GM21723 (cell line): ENCODE measurements at regions not wholly inside any gene's neighbourhood (a gene's known extent, or its start where the extent isn't known, plus 50 kb on each side); places are given as distances from the start of the nearest gene placed in this dataset.
A peak's percentile ranks its signal among the peaks of the same experiment; 100 is the strongest.

ENCODE experiments used
- ATAC-seq: cut with Tn5 transposase; IDR thresholded peaks from one replicate; pipeline ENCODE4 v1.9.1; 2021; ENCODE audit warnings: mild to moderate bottlenecking, moderate library complexity; ENCODE audit not compliant: unreplicated experiment

DNA sequence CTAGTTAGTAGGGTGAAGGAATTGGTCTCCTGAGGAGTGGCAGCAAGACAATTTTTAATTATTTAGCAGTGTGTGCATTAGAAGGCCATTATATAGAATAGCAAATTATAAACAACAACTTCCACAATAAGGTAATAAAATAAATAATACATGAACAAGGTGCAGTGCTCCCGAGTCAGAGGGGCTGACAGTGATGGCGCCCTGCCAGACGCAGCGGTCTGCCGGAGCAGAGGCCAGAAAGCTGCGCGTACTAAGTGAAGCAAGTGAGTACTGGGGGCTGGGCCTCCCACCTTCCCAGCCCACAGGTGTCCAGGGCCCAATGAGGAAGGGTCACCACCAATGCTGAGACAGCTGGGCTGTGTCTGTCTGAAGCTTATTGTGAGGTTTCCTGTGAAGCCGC, 72.0 kb upstream of the VRK1 start:
- no peak for ATAC-seq

DNA sequence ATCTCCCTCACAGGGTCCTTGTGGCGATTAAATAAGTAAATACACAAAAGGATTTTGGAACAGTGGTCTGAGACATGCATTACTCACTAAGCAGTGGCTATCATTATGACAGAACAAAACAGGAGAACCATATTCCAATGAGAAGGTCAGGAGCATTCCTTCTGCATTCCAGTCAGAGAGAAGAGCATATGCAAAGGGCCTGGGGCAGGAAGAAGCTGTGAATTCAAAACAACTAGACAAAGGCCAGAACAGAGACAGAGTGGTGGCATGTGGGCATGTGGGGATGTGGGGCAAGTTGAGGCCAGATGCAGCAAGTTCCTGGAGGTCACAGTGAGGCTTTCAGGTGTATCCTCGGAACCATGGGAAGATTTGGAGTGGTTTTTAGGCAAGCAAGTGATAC, 70.1 kb upstream of the VRK1 start:
- ATAC-seq: no peak

DNA sequence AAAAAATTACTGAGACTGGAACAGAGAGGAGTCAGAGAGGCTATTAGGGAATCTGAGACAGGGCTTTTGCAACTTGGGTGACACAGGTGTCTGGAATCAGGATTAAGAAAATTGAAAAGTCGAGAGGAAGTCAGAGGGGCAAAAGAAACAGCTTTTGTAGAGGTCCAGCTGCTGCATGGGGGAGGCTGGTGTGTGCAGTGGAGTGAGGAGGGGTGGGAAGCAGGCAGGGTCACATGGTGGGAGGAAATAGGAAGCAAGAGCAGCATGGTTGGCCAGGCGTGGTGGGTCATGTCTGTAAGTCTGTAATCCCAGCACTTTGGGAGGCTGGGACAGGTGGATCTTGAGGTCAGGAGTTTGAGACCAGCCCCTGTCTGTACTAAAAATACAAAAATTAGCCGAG, 69.7 kb upstream of the VRK1 start:
- ATAC-seq: no peak

DNA sequence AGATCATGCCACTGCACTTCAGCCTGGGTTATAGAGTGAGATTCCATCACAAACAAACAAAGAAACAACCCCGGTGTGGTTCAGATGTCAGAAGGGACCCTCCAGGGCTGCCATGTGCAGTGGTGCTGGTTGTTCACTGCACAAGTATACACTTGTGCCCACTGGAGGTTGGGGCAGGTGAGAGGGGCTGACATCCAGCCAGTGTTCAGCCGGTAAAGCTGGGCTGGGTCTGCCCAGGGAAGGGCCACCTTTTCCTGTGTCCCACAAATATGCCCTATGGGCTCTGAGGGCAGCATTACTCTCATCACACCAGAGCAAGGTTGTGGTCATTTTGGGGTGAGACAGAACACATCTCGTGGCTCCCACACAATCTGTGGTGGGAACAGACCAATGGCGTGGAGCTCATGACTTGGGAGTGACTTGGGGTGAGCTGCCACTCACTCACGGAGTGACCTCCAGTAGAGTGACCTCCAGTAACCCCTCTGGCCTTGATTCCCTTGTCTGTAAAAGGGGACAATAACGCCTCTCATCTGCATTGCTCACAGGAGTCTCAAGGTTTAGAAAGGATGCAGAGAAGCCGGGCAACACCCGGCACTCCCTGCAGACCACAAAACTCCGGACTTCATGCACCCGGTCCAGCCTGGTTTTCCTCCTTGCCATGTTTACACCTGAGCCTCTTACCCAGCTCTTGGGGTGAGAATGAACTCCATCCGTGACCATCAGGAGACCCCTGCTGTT, 69.0 kb upstream of the VRK1 start:
- no peak for ATAC-seq

DNA sequence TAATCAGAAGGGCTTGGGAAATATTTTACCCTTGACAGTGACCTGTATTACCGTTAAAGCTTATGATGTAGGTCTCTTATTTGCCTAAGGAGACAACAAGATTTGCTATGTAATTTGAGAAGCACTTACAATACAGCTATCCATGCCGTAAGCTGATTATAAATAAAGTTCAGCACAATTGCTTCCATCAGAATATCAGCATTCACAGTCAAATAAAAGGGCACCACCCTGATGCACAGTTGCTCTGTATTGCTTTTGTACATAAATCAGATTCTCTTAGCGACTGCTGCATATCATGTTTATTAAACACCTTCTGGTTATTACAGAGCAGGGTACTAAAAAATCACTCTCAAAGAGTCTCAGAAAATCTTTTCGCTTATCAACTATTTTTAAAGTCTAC, 67.3 kb upstream of the VRK1 start:
- ATAC-seq: no peak

DNA sequence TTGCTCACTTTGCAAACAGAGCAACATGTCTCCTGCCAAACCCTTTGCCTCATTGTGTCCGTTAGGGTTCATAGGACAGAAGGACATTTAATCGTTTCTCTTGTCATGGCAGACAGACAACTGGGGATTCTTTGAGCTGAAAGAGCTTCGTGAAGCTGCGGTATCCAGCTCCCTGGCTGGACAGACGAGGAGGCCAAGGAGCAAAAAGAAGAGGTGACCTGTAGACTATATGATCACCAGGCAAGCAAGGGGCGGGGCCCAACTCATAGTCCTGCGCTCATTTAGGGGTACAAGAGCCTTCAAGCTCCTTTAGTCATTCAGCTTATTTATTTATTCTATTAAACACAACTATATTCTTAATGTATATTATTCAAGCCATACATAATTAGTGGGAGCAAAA, 66.8 kb upstream of the VRK1 start:
- no peak for ATAC-seq

DNA sequence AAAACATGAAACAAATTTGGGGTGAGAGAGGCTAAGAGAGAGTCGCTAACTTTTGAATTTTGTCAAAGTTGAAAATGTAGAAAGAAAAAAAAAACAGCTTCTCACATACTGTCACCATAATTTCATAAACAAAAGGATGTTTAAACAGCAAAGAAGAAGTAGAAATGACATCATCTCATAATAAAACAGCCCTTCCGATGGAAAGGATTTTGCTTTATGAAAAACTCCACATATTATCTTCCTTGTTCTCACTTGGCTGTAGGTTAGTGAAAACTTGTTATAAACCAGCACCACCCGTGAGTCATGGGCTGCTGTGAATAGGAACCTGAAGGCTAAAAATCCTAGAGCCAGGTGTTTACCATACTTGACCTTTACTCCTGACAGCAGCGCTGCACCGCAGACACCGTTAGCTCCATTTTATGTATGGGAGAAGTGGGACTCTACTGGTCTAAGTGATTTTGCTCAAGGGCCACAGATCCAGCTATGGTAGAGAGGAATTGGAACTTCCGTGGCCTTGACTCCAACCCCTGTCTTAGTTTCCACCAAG, 63.0 kb upstream of the VRK1 start:
- no peak for ATAC-seq

DNA sequence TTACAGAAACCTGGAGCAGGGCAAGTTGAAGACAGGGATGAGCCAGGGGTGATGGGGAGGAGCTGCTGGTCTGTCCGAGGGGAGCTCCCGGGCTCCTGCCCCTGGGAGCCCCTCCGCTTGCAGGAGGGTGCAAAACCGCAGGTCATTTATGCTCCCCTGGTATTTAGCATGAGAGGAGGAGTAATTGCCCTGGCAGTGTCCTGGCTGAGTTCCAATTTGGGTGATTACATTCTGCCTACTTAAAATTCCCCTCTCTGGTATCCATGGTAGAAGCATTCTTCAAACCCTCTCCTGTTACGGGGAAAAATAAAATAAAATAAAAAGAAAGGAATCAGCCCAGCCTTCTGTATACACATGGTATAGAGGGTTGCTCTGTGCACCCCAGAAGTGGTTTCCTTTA, 61.7 kb upstream of the VRK1 start:
- ATAC-seq: no peak

DNA sequence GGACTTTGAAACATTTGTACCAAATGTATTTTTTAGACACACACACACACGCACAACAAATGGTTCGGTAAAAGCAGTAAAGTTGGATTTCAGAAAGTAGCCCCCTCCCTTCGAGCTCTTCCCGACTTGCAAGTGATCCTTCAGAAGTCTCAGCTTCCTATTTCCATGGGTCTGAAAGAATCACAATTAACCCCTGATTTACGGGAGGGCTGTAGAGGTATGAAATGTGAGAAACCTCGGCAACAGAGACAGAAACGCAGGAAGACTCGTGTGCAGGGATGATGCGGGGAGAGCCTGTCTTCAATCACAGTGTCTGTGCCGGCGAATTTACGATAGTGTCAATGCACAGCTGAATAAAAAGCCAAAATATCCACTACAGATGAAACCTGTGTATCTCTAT, 60.7 kb upstream of the VRK1 start:
- no peak for ATAC-seq

DNA sequence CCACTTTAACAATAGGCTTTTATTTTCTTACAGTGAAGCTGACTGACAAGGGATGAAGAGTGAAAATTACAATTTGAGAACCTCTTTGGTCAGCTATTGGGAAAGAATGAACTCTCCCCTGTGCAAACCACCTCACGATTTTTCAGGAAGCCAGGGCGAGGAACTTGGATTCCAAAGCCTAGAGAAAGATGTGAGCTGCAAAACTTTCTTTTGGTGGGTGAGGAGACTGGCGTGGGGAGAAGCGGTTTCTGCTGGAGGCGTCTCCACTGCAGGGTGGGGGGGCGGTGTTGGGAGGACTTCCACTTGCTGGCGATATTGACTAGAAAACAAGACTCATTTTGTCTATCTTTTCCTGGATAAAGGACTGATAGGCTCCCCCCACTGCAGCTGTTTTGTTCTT, 59.3 kb upstream of the VRK1 start:
- no peak for ATAC-seq

DNA sequence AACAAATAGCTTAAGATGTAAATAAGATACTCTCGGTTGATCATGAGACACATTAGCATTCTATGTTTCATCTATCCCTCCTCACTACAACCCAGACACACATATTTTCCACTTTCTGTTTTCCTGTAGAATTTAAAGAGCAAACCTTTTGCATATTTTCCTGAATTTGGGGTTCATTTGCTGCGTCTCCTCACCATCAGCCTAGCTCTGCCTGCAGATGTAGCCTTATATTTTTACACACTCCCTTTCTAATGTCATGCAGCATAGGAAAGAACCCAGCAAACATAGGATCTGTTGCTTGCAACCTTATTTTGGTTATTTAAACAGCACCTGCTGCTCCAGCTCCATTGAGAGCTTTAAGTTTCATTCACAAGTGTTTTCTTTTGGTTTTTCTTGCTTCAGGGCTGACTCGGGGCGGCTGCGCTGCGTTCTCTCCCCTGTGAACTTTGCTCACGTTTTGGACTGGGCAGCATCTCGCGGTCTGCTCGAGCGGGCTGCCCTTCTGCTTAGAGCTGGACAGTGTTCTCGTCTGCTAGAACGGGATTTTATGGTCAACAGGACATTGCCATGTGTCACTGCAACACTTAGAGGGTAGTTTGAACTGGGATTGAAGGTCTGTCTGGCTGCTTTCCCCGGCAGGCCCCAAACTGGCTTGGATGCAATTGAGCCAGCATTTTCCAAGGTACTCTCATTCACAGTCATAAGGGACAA, 57.8 kb upstream of the VRK1 start:
- no peak for ATAC-seq

DNA sequence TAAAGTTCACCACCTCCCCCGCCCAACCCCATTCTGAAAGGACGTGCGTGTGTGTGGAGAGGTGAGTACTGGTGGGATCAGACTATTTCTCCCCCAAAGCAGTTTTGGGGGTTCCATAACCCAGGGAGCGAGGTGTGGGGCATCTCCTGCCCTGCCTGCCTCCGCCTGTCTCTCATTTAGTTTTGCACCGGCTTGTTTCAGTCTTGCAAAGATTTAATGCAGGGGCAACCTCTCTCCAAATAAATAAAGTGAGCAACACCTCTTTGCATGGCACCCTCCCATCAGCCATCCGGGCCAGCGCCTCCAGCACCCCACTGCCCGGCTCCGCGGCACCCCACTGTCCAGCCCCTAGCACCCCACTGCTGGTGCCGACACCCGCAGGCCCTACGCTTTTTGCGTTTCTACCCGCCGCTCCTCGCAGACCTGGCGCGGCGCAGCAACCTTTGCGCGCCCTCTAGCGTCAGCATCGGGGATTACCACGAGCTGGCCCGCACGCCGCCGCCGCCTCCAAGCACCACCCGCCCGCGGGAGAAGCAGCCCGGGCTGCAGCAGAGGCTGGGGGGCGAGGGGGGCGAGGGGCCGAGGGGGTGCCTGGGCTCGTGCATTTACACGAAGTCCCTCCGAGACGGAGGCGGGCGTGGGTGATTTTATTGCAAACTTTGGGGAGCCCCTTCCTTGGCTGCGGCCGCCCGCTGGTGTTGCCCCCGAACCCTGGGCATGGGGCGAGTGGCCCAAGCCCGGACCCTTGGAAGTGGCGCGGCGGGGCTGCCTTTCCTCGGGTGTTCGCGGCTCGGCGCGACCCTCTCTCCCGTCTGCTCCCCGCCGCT, 55.8 kb upstream of the VRK1 start:
- peak; percentile 77 for ATAC-seq

DNA sequence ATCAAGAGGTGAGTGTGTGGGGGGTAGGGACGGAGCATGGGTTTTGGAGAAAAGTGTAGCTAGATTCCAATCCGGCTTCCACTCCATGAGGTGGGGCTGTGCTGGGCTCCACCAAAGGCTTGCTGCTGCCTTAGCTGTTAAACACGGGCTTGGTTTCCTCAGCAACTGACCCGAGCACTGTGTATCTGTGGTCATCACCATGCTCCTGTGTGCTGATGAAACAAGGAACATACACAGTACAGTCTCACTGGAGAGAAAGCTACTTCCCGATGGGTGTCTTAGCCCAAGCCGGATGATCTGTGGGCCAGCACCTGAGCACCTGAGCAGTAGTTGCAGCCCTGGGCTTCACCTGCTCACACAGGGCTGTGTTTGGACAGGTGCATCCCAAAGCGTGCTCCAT, 52.9 kb upstream of the VRK1 start:
- ATAC-seq: no peak

DNA sequence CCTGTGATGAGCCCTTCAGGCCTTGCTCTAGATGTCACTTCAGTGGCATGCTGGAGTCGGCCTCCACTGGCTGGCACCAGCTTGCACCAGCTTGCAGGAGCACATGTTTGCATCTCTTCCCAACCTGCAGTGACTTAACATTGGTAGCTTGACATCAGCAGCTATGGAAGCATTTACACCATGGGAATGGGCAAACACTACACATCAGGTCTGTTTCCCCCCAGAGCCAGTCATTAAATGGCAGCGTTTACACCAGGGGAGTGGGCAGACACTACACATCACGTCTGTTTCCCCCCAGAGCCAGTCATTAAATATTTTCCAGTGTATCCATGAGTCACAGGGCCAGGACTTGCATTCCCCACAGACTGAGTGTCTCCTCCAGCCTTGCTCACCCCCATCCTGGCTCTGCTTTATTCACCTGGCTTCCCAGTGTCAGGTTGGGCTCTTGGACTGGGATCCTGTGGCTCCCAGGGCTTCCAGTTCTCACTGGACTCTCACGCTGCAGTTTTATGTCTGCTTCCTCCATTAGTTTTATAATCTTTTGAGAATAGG, 51.6 kb upstream of the VRK1 start:
- no peak for ATAC-seq

DNA sequence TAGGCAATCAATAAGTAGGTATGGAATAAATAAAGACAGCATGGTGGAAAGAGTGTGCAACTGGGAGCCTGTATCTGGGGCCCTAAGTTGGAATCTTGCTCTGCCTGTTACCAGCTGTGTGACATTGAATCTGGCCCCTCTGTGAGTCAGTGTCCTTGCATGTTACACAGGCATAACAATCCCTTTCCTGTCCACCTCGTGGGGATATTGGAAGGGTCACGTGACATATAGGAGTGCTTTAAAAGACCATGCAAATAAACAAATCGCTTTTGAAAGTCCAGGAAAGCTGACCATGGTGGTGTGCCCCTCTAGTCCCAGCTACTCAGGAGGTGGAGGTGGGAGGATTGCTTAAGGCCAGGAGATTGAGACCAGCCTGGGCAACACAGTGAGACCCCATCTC, 51.1 kb upstream of the VRK1 start:
- no peak for ATAC-seq

DNA sequence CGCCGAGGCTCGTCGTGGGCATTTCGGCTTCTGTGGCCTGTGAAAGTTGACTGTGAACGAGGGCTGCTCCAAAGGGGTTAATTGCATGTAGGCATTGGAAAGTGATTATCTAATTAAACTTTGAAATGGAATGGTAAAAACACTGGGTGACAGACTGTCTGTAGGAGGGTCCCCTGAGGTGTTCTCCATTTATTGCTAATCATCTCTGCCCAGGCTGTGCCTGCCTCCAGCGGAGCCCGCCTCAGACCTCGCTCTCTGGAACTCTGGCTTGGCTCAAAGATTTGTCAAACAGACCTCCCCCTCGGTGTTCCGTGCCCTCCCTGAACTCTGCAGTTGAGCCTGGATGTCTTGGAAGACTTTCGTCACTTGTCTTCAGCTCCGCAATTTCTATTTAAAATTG, 50.2 kb upstream of the VRK1 start:
- no peak for ATAC-seq
